ENCODE measurements at regions not wholly inside any gene's neighbourhood (a gene's known extent, or its start where the extent isn't known, plus 50 kb on each side); places are given as distances from the start of the nearest gene placed in this dataset.

GRCh38 chr22:46056546-46057245 lies 79.7 kb upstream of the WNT7B start:
- TF ChIP-seq POLR2A (IDR thresholded peaks at IDR 0.05; ENCODE audit: low read depth, low read length) (no peak), TAF1 (IDR thresholded peaks at IDR 0.05; ENCODE audit: borderline replicate concordance, low read depth, low read length) (no peak)

Measured in GM12892 (cell line).